Liver (tissue), 8 donors: ENCODE measurements at regions not wholly inside any gene's neighbourhood (a gene's known extent, or its start where the extent isn't known, plus 50 kb on each side); places are given as distances from the start of the nearest gene placed in this dataset.

Source experiments
- DNase-seq: peaks from one replicate; pipeline ENCODE4 v3.0.0-alpha.2; 2017; ENCODE audit warnings: low spot score
- H3K27ac ChIP-seq, 2 donors: one replicate each; pipeline ENCODE4 v1.7.0; 2013; ENCODE audit warnings: inconsistent platforms in 2 of 2, low read length in 2 of 2, control low read depth in 1 of 2, low read depth in 1 of 2, mild to moderate bottlenecking in 1 of 2
- H3K27me3 ChIP-seq, 4 donors: one replicate each; pipeline versions ENCODE4 v1.6.1 to v1.7.0; 2013; ENCODE audit warnings: low read length in 3 of 4, inconsistent platforms in 1 of 4, mild to moderate bottlenecking in 1 of 4, moderate library complexity in 1 of 4; ENCODE audit not compliant: control insufficient read depth in 4 of 4, insufficient read depth in 4 of 4
- H3K36me3 ChIP-seq, 4 donors: one replicate each; pipeline versions ENCODE4 v1.6.1 to v1.7.0; 2013; ENCODE audit warnings: low read length in 3 of 4, mild to moderate bottlenecking in 3 of 4, low read depth in 1 of 4, moderate library complexity in 1 of 4; ENCODE audit not compliant: control insufficient read depth in 4 of 4, insufficient read depth in 3 of 4
- H3K4me1 ChIP-seq, 4 donors: one replicate each; pipeline versions ENCODE4 v1.6.1 to v1.7.0; 2013; ENCODE audit warnings: low read length in 3 of 4, mild to moderate bottlenecking in 3 of 4, moderate library complexity in 1 of 4; ENCODE audit not compliant: control insufficient read depth in 4 of 4, insufficient read depth in 4 of 4
- H3K4me3 ChIP-seq, 3 donors: one replicate each; pipeline versions ENCODE4 v1.6.1 to v1.7.0; 2013; ENCODE audit warnings: low read length in 3 of 3, control low read depth in 1 of 3, low read depth in 1 of 3, mild to moderate bottlenecking in 1 of 3
- H3K9ac ChIP-seq, 2 donors: one replicate each; pipeline ENCODE4 v1.7.0; 2013; ENCODE audit warnings: low read length in 2 of 2, mild to moderate bottlenecking in 2 of 2, moderate library complexity in 2 of 2, control low read depth in 1 of 2, low read depth in 1 of 2
- H3K9me3 ChIP-seq, 4 donors: one replicate each; pipeline versions ENCODE4 v1.6.1 to v1.7.0; 2013; ENCODE audit warnings: low read length in 3 of 4; ENCODE audit not compliant: control insufficient read depth in 4 of 4
- ATF3 ChIP-seq: IDR thresholded peaks from 2 replicates; pipeline ENCODE4 v1.6.1; 2016; ENCODE audit warnings: antibody characterized with exemption
- CTCF ChIP-seq: fragments of 150-350 bp; IDR thresholded peaks from 2 replicates; pipeline ENCODE4 v1.5.1; 2017; ENCODE audit warnings: improper control_type of control experiment, low read depth, low read length; ENCODE audit not compliant: missing input control
- FOXA2 ChIP-seq: IDR thresholded peaks from 2 replicates; pipeline ENCODE4 v1.6.1; 2016; ENCODE audit warnings: antibody characterized with exemption
- GABPA ChIP-seq, 2 donors: IDR thresholded peaks in 1 of 2; conservative IDR thresholded peaks in 1 of 2; 2 replicates each; pipeline ENCODE4 v1.6.1; 2016; ENCODE audit warnings: antibody characterized with exemption in 2 of 2, mild to moderate bottlenecking in 1 of 2, moderate library complexity in 1 of 2
- HNF4G ChIP-seq: IDR thresholded peaks from 2 replicates; pipeline ENCODE4 v1.6.1; 2016; ENCODE audit warnings: antibody characterized with exemption
- MAX ChIP-seq: IDR thresholded peaks from 2 replicates; pipeline ENCODE4 v1.6.1; 2016; ENCODE audit warnings: antibody characterized with exemption
- NR2F2 ChIP-seq: IDR thresholded peaks from 2 replicates; pipeline ENCODE4 v1.6.1; 2016; ENCODE audit warnings: antibody characterized with exemption
- REST ChIP-seq: IDR thresholded peaks from 2 replicates; pipeline ENCODE4 v1.6.1; 2016; ENCODE audit warnings: antibody characterized with exemption, mild to moderate bottlenecking
- RXRA ChIP-seq, 2 donors: IDR thresholded peaks; 2 replicates each; pipeline ENCODE4 v1.6.1; 2017 to 2018; ENCODE audit warnings: antibody characterized with exemption in 2 of 2, mild to moderate bottlenecking in 1 of 2
- SP1 ChIP-seq: IDR thresholded peaks from 2 replicates; pipeline ENCODE4 v1.6.1; 2018; ENCODE audit warnings: antibody characterized with exemption, mild to moderate bottlenecking
- ZBTB33 ChIP-seq: IDR thresholded peaks from 2 replicates; pipeline ENCODE4 v1.6.1; 2016; ENCODE audit warnings: antibody characterized with exemption
- WGBS: extraction: QIAGEN DNeasy Blood & Tissue Kit; methylation state at CpG from one replicate; pipeline ENCODE4 v1.1.7; 2013; 5-methylcytosine and 5-hydroxymethylcytosine counted together
- donor health status: healthy.
- donor health status: healthy.
- donor health status: healthy.
- donor health status: healthy.
- donor health status: healthy.

GRCh38 chrX:1781766-1782165, 166.9 kb downstream of the ASMT start (continued):
- TF ChIP-seq NR2F2 (no peak), MAX (no peak), FOXA2 (no peak), ATF3 (no peak), GABPA (IDR thresholded peaks at IDR 0.05 in 1 of 2, conservative IDR thresholded peaks at IDR 0.05 in 1 of 2) (no peak)

GRCh38 chrX:1784773-1785172, 169.9 kb downstream of the ASMT start:
- H3K27me3 ChIP-seq: no peaks in the 10 kb centered on the region
- WGBS: 74% methylated on average over 3 of the region's 3 CpGs
- H3K4me3 ChIP-seq: no peak overlapping the region
- H3K36me3 ChIP-seq: no peaks in the 10 kb centered on the region
- no peak overlapping the region for H3K9ac ChIP-seq
- peaks cover 0 to 12% (median 4%) of the 10 kb centered on the region in 4 donors for H3K9me3 ChIP-seq
- no peaks in the 10 kb centered on the region for H3K4me1 ChIP-seq
- TF ChIP-seq HNF4G (no peak), RXRA (IDR thresholded peaks at IDR 0.05) (no peak), CTCF (no peak), ZBTB33 (no peak)
- no peak overlapping the region for H3K27ac ChIP-seq
- DNase-seq: no peak

GRCh38 chrX:1788300-1788911, 173.5 kb downstream of the ASMT start:
- Histone ChIP-seq H3K4me1 (no peaks in the 10 kb centered on the region), H3K27me3 (no peaks in the 10 kb centered on the region), H3K9ac (no peak overlapping the region), H3K9me3 (peaks cover 0 to 12% (median 4%) of the 10 kb centered on the region in 4 donors), H3K4me3 (no peak overlapping the region), H3K36me3 (no peaks in the 10 kb centered on the region), H3K27ac (no peak overlapping the region)
- DNase-seq: no peak
- no peak for TF ChIP-seq REST
- TF ChIP-seq ZBTB33: no peak
- no peak for TF ChIP-seq SP1
- 94% methylated on average over 5 of the region's 5 CpGs for WGBS
